Right lung (tissue), 2 donors: ENCODE measurements at regions not wholly inside any gene's neighbourhood (a gene's known extent, or its start where the extent isn't known, plus 50 kb on each side); places are given as distances from the start of the nearest gene placed in this dataset.
"Not testable (repeated sequence)": the region's sequence is repeated elsewhere in the genome, so short reads cannot be mapped to it uniquely, and the experiment has no call there.

ENCODE experiments used
- DNase-seq, 2 donors: peaks; one replicate each; pipeline ENCODE4 v3.0.0-alpha.2; 2013

DNA sequence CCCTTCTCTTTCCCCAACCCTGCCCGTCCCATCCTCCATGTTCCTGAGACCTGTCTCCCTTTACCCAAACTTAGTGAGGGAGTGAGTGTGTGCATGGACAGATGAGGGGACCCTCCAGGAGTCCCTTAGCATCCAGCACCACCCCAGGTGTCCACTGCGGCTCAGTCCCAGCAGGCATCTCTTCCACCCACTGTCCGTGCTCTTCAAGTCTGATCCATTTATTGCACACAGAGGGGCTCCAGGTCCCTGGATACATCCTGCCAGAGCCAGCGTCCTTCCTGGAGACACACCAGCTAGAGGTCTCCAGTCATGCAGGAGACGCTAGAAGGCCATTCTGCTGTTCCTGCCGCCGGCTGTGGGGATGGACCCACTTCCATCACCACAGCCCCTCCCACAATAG, 239.2 kb downstream of the ADGRD1 start:
- DNase-seq = no peak

DNA sequence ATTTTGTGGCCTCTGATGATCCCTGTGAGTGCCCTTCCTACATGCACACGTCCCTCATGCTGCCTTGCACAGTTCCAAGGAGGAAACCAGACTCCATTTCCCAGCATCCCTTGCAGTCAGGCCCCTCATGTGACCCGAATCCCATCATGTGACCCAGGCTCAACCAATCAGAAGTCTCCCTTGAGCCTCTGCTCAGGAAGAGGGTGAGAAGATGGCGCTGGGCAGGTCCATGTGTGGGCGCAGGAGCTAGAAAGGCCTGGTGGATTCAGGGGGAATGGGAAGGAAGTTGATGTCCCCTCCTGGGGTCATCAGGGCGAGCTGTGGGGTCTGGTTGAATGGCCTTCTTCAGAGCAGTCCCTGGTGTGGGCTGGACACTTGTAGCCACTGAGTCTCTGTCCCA, 240.5 kb downstream of the ADGRD1 start:
- no peak for DNase-seq

DNA sequence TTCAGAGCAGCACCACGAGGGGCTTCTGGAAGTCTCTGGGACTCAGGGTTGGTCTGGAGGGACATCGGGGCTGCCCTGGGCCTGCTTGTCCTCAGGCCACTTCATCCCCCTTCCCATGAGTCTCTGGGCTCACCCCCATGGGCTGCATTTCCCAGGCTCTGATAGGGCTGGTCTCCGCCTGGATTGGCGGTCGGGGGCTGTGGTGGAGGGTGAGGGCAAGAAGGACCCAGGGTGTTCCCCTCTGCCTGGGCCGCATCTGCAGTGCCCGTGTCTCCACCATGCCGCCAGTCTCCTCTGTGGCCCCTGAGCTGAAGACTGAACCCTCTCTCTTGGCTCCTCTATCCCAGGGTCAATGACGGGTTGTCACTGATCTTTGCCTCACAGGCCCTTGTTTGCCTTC, 242.1 kb downstream of the ADGRD1 start:
- DNase-seq = no peak

DNA sequence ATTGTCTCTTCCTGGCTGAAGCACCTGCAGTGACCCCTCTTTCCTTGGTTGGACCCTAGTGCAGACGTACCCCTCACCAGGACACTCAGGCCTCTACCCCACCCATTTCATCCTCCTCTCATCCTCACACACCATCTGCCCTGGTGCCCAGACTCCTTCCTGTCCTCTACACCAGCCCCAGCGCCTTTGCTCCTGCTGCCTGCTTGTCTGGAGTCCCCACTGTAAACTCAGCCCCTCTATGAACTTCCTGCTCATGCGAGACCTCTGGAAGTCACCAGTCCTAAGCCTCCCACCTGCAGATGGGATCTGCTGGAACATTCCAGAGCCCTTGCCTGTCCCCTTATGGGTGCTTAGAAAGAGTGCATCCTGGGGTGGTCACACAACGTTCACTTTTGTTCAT, 242.5 kb downstream of the ADGRD1 start:
- no peak for DNase-seq

DNA sequence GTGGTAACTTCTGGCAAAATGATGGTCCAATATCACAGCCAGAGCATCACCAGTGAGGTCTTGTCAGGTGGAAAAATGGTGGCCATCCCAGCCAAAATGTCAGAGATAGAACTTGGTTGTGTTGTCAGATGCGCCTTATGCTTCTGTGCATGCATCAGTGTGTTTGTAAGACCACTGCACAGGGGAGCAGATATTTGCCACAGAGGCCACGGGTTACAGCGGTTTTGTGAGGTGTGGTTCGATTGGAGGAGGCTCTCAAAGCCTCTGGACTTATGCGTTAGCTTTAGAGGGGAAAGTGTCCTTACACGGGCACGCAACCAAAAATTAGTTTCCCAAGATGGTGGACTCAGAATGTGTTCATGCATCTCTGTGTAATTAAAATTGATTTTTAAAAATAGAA, 243.8 kb downstream of the ADGRD1 start:
- DNase-seq = no peak

DNA sequence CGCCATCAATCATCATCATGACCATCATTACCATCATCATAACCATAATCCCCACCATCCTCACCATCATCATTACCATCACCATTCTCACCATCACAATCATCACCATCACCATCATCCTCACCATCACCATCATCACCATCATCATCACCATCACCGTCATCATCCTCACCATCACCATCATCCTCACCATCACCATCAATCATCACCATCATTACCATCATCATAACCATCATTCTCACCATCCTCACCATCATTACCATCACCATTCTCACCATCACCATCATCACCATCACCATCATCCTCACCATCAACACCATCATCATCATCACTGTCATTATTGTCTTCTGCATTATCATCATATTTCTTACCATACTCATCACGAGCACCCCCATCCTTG, 245.5 kb downstream of the ADGRD1 start:
- DNase-seq = no peak

DNA sequence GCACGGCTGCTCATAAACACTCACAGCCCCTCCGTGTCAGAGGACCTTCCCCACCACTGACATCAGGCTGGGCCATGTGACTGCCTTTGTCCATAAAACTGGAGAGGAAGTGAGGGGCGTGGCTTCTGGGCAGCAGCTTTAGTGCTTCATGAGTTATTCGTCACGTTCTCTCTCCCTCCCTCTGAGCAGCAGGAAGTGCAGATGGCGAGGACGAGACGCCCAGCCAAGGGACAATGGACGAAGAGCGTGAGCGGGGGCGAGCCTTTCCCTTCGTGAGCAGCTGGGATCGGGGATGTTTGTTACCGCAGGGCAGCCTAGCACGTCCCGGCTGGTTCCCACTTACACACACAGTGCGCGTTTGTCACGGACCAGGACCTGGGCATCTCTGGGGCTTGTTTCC, 248.2 kb downstream of the ADGRD1 start:
- DNase-seq = not testable (repeated sequence)

DNA sequence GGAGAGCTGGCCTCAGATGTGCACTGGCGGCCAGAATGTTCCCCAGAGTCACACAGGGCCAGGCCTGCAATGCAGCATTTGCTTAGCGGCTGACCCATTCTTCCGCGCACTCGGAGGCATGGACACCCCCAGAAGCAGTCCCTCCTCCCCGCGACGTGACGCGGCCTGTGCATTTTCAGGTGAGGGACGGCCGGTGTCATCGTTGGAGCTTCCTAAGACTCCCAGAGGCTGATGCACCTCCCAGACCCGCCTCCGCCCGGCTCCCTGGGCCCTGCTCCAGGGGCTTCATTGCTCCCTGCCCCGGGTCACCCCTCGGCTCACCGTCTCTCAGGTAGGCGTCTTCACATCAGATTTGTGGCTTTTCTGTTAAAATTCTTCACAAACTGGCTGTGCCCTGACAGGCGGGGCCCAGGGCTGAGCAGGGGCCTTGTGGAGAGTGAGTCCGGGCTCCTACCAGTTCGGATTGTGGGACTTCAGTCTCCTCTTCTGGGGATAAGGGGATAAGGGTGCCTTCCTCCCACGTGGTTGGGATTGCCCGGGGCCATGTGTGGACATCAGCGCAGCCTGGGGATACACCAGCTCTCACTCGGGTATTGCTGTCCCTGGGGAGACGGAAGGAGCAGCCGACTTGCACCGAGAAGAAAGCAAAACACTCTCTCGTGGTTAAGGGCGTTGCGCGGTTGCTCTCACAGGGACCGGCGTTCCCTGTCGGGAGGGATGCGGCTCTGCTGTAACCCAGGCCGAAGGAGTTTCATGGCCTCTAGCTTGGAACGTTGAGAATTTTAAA, 249.1 kb downstream of the ADGRD1 start:
- no peak for DNase-seq

DNA sequence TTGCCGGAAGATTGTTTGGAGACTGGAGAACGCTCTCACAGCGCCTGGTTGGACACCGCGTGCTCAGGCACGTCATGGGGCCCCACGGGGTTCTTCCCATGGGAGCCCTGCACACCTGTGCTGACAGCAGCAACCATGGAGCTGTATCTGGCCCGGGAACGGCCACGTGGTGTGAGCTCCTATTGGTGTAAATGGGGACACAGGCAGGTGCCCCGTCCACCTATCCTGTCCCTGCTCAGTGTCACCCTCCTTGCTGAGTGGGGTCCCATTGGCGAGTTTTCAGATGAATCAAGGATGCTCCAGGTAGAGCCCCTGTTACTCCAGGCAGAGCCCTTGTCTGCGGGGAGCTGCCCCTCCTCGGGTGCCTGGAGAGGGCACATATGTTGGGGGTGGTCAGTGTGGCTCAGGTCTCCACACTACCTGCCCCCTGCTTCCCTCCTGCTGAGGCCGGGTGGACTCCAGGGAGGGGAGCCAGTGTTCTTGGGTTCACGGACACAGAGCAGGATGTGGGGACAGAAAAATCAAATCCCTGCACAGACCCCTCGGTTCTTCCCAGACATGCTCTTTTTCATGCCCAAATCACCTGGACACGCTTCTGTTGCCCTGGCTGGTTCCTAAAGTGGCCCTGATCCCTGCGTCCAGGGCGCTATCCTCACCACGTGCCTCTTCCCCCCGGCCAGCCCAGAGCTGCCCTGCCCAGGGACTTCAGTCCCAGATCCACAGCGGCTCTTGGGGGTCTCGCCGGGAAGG, 250.1 kb downstream of the ADGRD1 start:
- DNase-seq = no peak

DNA sequence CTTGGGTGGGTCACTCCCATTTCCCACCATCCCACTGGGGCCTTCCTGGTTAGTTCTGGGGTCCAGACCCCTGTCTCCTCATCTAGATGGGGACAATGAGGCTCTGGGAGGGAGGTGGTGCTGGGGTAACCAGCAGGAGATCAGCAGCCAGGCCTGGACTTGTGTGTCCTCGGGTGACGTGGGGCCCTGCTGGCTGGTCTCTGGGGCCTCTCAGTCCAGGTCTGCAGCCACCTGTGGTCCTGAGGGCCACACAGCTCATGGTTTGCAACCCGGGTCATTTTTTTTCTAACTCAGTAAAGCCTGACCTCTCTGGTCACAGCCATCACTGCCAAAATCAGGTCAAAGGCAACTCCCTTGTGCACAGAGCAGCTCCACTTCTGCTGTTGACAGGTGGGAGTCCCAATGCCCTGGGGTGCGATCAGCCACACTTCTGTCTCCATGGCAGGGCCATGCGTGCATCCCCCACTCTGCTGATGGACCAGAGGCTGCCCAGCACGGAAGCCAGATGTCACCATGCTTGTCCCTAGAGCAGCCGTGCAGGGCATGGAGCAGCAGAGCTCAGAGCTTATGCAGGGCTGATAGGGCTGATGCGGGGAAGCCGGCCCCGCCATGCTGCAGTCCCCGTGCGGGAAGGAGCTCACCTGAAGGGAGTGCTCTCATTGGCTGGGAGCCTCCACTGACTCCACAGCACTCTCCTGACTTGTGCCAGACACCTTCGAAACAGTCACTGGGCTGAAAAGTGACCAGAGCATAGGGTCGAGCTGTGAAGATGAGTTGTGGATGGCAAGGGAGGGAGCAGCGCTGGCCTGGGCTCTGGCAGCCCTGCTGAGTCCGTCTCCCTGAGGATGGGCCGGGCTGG, 250.9 kb downstream of the ADGRD1 start:
- no peak for DNase-seq

DNA sequence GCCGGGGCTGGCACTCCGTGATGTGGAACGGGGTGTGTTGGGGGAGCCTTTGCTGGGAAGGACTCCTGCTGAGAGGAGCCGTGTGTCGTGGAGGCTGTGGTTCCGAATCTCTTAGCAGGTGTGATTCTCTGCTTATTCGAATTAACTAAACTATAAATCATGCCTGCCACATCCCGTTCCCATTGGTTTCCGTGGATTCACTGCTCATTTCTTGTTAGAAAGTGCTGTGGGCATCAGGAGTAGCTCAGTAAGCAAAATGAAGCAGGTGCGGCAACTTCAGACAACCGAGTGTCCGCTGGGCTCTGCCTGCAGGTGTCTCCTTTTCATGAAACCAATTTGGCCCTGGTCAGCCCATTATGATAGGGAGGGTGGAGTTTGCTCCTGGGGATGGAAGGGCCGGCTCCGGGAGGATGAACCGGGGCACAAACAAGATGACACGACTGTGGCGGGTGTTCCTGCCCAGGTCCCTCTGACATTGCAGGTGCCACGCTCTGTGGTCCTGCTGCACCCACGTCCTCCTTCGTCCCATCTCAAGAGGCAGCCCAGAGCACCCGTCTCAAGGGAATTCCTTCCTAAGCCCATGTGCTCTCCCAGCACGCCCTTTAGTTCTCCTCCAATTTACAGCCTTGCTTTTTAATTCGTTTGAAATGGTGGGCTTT, 251.7 kb downstream of the ADGRD1 start:
- not testable (repeated sequence) for DNase-seq

DNA sequence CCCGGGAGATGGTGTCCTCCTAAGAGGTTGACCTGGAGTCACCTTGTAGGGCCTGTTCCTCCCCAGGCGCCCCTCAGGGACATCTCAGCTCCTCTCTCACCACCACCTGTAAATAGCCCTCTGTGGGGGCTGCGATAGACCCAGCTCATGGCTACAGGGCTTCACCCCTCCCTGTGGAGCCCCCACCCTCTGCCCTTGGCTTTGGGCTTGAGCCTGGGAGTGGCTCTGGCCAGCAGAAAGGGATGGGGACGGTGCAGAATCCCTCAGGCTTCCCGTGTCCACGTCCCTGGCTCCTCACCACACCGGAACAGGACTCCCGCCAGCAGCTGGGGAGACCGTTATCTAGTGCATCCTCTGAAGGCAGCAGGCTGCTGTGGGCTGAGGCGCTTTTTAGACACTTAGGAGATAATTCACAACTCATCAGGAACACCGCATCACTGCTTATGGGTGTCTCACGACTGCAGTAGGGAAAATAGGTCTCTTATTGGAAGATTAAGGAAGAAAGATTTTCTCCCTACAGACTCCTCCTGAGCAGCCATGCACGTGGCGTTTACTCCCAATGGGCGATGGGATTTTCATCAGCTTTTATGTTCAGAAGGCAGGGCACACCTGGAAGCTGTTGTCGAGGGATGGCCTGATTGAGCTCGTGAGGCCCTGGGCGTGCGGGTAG, 253.1 kb downstream of the ADGRD1 start:
- not testable (repeated sequence) for DNase-seq

DNA sequence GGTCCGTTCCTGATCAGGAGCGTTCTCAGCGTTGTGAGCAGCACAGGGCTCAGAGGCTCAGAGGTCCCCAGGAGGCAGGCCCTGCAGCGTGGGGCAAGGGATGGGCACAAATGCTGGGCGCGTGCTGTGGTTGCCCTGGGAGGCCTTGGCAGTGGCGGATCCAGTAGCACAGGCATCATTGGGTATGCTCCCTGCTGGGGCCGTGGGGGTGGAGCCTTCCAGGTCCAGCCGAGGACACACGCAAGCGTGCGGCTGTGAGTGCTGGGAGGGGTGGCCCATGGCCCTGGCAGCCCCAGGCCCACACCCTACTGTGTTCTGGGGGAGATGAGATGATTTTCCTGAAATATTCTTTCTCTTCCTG, 253.6 kb downstream of the ADGRD1 start:
- not testable (repeated sequence) for DNase-seq

DNA sequence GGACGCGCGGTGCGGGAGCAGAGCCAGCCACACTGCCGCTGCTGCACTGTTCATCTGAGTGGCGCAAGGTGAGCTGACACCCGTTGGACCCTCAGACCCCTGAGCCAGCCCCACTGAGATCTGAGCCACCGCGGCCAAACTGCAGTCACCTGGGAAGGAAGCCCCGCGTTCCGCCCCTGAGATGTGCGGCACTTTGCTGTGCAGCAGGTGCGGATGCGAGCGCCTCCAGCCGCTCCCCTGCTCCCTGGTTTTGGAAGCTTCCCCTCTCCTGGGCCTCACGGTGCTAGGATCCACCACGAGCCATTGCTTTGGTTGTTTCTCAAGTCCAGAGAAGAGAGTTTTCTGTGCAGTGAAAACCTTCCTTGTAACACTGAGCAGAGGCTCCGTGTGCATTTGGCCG, 254.1 kb downstream of the ADGRD1 start:
- DNase-seq = not testable (repeated sequence)

DNA sequence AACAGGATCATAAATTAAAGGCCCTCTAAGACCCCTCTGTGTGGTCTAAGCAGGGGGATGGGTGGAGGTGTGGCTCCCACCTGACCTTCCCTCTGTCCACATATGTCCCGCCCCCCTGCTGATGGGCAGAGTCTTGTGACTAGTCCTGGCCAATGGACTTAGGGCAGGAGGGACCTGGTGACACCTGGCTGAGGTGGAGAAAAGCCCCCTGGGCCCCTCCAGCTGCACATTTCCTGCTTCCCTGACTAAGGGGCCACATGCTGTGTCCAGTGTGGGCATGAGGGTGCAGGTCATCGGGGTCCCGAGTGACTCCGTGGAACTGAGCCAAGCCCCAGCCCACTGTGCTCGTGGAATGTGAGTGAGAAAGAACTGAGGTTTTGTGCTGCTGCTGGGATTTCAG, 254.7 kb downstream of the ADGRD1 start:
- DNase-seq = no peak

DNA sequence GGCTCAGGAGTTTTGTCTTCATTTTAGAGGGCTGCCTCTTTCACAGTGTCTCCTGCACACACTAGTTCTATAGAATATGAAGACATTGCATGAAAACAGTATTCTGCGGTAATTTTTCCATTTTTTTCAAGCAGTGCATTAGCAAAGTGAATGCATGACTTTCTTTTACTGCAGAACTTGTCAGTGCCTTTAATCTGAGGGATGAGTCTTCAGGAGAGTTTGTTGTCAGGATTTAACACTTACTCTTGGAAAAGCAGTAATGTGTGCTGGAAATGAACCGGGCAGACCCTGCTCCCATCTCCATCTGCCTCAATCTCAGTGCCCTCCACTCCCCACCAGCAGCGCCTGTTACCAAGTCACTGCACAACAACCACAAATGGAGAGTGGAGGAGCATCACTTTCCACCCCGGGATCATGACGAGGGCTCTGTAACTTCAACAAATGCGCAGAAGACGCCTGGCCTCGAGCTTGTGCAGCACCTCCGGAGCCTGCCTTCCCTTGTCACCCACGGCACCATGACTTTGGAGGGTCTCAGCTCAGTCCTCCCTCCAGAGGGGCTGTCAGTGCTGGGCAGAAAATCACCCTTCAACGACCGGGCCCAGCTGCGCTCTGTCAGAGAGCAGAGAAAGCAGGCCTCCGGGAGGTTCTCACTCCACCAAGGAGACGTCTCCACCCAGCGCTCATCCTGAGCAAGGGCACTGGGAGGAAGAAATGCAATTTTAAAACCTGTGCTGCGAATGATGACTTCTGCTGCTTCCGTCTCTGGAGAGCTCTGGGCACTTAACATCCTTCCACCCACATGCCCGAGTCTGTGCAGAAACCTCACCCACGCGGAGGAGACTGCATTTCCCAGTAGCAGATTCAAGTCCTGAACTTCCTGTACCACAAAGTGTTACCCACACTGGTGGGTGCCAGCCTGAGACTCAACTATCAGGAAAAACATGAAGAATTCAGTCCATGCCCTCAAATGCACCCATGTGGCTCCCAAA, 255.7 kb downstream of the ADGRD1 start:
- no peak for DNase-seq

DNA sequence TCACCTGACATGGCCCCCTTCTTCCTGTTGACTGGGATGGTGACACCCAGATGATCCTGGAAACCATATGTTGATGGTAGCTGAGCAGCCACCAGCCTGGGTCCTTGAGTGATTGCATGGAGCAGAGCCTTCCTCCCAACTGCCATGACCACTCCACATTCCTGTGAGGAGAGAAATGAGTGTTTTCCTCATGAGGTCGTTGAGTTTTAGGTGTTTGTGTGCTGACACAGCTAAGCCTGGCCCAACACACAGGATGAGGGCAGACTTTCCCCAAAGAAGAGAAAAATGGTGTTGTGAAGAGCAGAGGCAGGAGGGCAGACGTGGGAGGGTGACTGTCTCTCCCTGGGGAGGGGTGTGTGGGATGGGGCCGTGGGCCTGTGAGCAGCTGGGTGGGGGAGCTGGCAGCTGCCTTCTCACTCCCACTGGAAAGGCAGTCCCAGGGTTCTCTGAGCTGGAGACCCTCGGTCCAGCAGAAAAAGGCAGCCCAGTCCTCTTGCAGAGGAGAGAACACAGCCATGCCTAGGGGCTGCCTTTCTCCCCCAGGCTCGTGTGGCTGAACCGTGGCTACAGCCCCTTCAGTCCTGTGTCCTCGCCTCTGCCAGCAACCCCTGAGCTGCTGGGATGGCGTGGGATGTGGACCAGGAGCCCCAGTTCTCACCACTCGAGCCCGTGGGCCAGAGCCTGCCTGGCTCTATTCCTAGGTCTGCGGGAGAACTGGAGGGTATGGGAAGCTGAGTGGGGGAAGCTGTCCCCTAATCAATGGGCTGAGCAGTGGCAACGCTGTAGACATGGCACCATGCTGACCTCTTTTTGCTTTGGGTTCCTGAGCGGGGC, 257.0 kb downstream of the ADGRD1 start:
- no peak for DNase-seq

DNA sequence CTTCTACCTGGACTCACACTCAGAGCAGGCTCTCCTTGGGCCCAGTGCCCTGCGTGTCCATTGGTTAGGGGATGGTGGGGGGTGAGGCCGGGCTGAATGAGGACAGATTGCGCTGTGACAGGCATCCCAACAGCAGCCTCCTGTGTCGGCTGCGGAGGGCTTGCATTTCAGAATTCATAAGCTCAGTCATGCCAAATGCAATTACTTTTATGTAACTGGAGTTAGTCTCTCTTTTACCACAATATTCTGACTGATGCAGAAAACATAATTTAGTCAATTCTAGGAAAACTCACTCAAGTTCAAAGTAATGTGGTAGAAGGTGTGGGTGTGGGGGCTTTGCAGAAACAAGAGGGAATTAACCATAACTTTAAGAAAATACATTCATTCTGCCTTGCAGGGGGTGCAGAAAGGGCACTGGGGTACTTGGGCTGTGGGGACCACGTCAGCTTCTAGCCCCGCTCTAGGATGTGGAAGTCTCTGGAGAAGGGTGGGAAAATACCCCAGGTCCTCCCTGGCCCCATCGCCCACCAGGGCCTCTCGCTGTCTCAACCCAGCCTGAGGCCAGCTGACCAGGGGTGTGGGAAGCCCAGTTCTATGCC, 257.7 kb downstream of the ADGRD1 start:
- no peak for DNase-seq
